Endothelial cell of umbilical vein (primary cell): ENCODE measurements at regions not wholly inside any gene's neighbourhood (a gene's known extent, or its start where the extent isn't known, plus 50 kb on each side); places are given as distances from the start of the nearest gene placed in this dataset.

ENCODE experiments used
- BruUV-seq: library from RNA; stranded (reverse); fragments of 400-500 nt; replicated peaks from 2 replicates; lab custom pipeline; 2021; lab: Mats Ljungman, UMichigan
- CTCF ChIA-PET: fragments of 300-600, 350-600 bp; sonication (Branson Sonifier 250); formaldehyde crosslinking; loops from one replicate; lab custom pipeline; 2021; ENCODE audit warnings: antibody characterized with exemption, inconsistent platforms; lab: Charles Lee
- POLR2A ChIA-PET: fragments of 300-600, 350-600 bp; sonication (Branson Sonifier 250); formaldehyde crosslinking; loops from one replicate; lab custom pipeline; 2021; ENCODE audit warnings: antibody characterized with exemption, inconsistent platforms; lab: Charles Lee
- DNase-seq: peaks from one replicate; pipeline ENCODE4 v3.0.0-alpha.2; 2011; ENCODE audit warnings: low read depth, low spot score
- FAIRE-seq: peaks from 2 replicates; lab custom pipeline; 2011; peaks lifted over from hg19 to GRCh38; lab: Jason Lieb, UNC
- H2AFZ ChIP-seq: 2 replicates; pipeline ENCODE4 v1.6.0; 2012; ENCODE audit warnings: low read depth, low read length, control low read depth, inconsistent platforms
- H3K27ac ChIP-seq: 2 replicates; pipeline ENCODE4 v1.5.1; 2011; ENCODE audit warnings: low read depth, mild to moderate bottlenecking, control low read depth, low read length, moderate library complexity; ENCODE audit not compliant: insufficient read depth
- H3K27me3 ChIP-seq, 2 experiments: 2 replicates each; pipeline versions ENCODE4 v1.6.0 to v1.6.1; 2011; ENCODE audit warnings: low read length in 2 of 2, mixed read lengths in 1 of 2; ENCODE audit not compliant: control insufficient read depth in 2 of 2, insufficient read depth in 2 of 2
- H3K36me3 ChIP-seq, 2 experiments: 2 replicates in 1 of 2; 3 replicates in 1 of 2; pipeline ENCODE4 v1.5.1; 2011; ENCODE audit warnings: low read length in 2 of 2, mild to moderate bottlenecking in 1 of 2, moderate library complexity in 1 of 2; ENCODE audit not compliant: control insufficient read depth in 2 of 2, insufficient read depth in 2 of 2; ENCODE audit errors: extremely low read depth in 1 of 2
- H3K4me1 ChIP-seq: 3 replicates; pipeline ENCODE4 v1.5.1; 2011; ENCODE audit warnings: mild to moderate bottlenecking, low read length; ENCODE audit not compliant: control insufficient read depth, insufficient read depth; ENCODE audit errors: extremely low read depth
- H3K4me2 ChIP-seq: 2 replicates; pipeline ENCODE4 v1.6.1; 2011; ENCODE audit warnings: low read length, control low read depth, mixed read lengths; ENCODE audit not compliant: insufficient read depth
- H3K4me3 ChIP-seq, 3 experiments: fragments of 200-600 bp in 1 of 3; sonication (generic), shearing (Covaris generic) in 1 of 3; replicated peaks in 1 of 3; 2 replicates each; pipeline ENCODE4 v1.5.1; 2011 to 2016; ENCODE audit warnings: control low read depth in 3 of 3, low read length in 3 of 3, mild to moderate bottlenecking in 2 of 3, inconsistent platforms in 1 of 3, low read depth in 1 of 3, moderate library complexity in 1 of 3; ENCODE audit not compliant: insufficient read depth in 1 of 3
- H3K79me2 ChIP-seq: 2 replicates; pipeline ENCODE4 v1.6.0; 2012; ENCODE audit warnings: low read length, inconsistent platforms; ENCODE audit not compliant: control insufficient read depth, insufficient read depth
- H3K9ac ChIP-seq: replicated peaks from 2 replicates; pipeline ENCODE3; 2011; ENCODE audit warnings: low read length, control low read depth; ENCODE audit not compliant: insufficient read depth; ENCODE audit errors: extremely low read depth
- H3K9me1 ChIP-seq: replicated peaks from 3 replicates; pipeline ENCODE4 v1.6.0; 2011; ENCODE audit warnings: mild to moderate bottlenecking, low read length; ENCODE audit not compliant: control insufficient read depth, insufficient read depth; ENCODE audit errors: extremely low read depth
- H3K9me3 ChIP-seq: replicated peaks from 2 replicates; pipeline ENCODE4 v1.5.1; 2012; ENCODE audit warnings: low read length, inconsistent platforms; ENCODE audit not compliant: control insufficient read depth, insufficient read depth
- H4K20me1 ChIP-seq: replicated peaks from 2 replicates; pipeline ENCODE3; 2011; ENCODE audit warnings: mild to moderate bottlenecking, low read length; ENCODE audit not compliant: control insufficient read depth, insufficient read depth; ENCODE audit errors: extremely low read depth
- CTCF ChIP-seq, 2 donors: IDR thresholded peaks; 1 replicate in 1 of 2; 2 replicates in 1 of 2; pipeline ENCODE4 v1.5.1; 2011; ENCODE audit warnings: low read length in 2 of 2, mild to moderate bottlenecking in 2 of 2, moderate library complexity in 2 of 2, control low read depth in 1 of 2, inconsistent platforms in 1 of 2, low read depth in 1 of 2; ENCODE audit not compliant: insufficient read depth in 1 of 2; ENCODE audit errors: extremely low read depth in 1 of 2
- EZH2 ChIP-seq: IDR thresholded peaks from 2 replicates; pipeline ENCODE4 v1.6.1; 2012; ENCODE audit warnings: borderline replicate concordance, low read depth, mild to moderate bottlenecking, moderate library complexity, low read length, inconsistent platforms; ENCODE audit not compliant: severe bottlenecking
- FOS ChIP-seq: IDR thresholded peaks from 2 replicates; pipeline ENCODE4 v1.6.1; 2011; ENCODE audit warnings: mild to moderate bottlenecking, low read length, moderate library complexity, borderline replicate concordance; ENCODE audit not compliant: insufficient read depth
- GATA2 ChIP-seq: IDR thresholded peaks from 2 replicates; pipeline ENCODE4 v1.7.0; 2011; ENCODE audit warnings: low read depth, mild to moderate bottlenecking, moderate library complexity, mixed read lengths, low read length; ENCODE audit not compliant: insufficient read length, insufficient read depth
- JUN ChIP-seq: IDR thresholded peaks from 2 replicates; pipeline ENCODE4 v1.6.1; 2011; ENCODE audit warnings: borderline replicate concordance, low read depth; ENCODE audit not compliant: insufficient read length, insufficient read depth
- MAX ChIP-seq: IDR thresholded peaks from 2 replicates; pipeline ENCODE4 v1.6.1; 2011; ENCODE audit not compliant: insufficient read depth, insufficient read length
- MYC ChIP-seq: IDR thresholded peaks from one replicate; pipeline ENCODE4 v1.6.1; 2011; ENCODE audit warnings: mild to moderate bottlenecking, low read depth, low read length
- POLR2A ChIP-seq: IDR thresholded peaks from 2 replicates; pipeline ENCODE4 v1.6.1; 2012; ENCODE audit warnings: low read depth, mild to moderate bottlenecking, control low read depth, low read length
- POLR2AphosphoS5 ChIP-seq: IDR thresholded peaks from 2 replicates; pipeline ENCODE4 v1.6.1; 2012; ENCODE audit warnings: low read depth, mild to moderate bottlenecking, control low read depth, low read length, moderate library complexity; ENCODE audit not compliant: insufficient read depth
- dilution Hi-C: fragments of 300-500 bp; cut with MboI; formaldehyde crosslinking; loops from one replicate; pipeline ENCODE4 v1.15.0; 2019; ENCODE audit warnings: low sequenced_read_pairs; ENCODE audit not compliant: extremely low pct_ligation_motif_present
- intact Hi-C: fragments of 100-400 bp; cut with micrococcal nuclease; formaldehyde crosslinking; loops from one replicate; pipeline ENCODE4 v1.10.0; 2022

- Histone ChIP-seq H3K9me3 (no peaks in the 10 kb centered on the region), H3K9ac (no peak overlapping the region), H4K20me1 (no peaks in the 10 kb centered on the region), H3K27me3 (no peaks in the 10 kb centered on the region), H3K4me2 (no peak overlapping the region), H3K4me1 (no peaks in the 10 kb centered on the region), H3K36me3 (no peaks in the 10 kb centered on the region), H3K27ac (no peak overlapping the region), H2AFZ (no peak overlapping the region), H3K4me3 (no peak overlapping the region), H3K79me2 (no peaks in the 10 kb centered on the region), H3K9me1 (no peaks in the 10 kb centered on the region)
- TF ChIP-seq POLR2A (no peak), FOS (no peak), JUN (no peak), MAX (no peak), POLR2AphosphoS5 (no peak), GATA2 (no peak), CTCF (IDR thresholded peaks at IDR 0.05; ENCODE audit: extremely low read depth in 1 of 2, insufficient read depth in 1 of 2, low read depth in 1 of 2, low read length in 2 of 2) (no peak), EZH2 (no peak), MYC (no peak)
- dilution Hi-C loops (no loop called here), intact Hi-C loops (no loop called here)
- no TSS peak for BruUV-seq
- DNase-seq: no peak
- POLR2A ChIA-PET: no interaction called here
- FAIRE-seq: no peak
- CTCF ChIA-PET: no interaction called here
Measured at GRCh38 chr3:144791034-144791433, 819.4 kb downstream of the DIPK2A start.
